PC-9 (cell line): ENCODE measurements at regions not wholly inside any gene's neighbourhood (a gene's known extent, or its start where the extent isn't known, plus 50 kb on each side); places are given as distances from the start of the nearest gene placed in this dataset.

ENCODE experiments used
- BruUV-seq: library from RNA; stranded (reverse); fragments of 400-500 nt; replicated peaks from 2 replicates; lab custom pipeline; 2021; lab: Mats Ljungman, UMichigan
- CTCF ChIA-PET: fragments of 300-600 bp; sonication (Branson Sonifier 250); formaldehyde crosslinking; loops from one replicate; lab custom pipeline; 2022; ENCODE audit warnings: antibody characterized with exemption; lab: Charles Lee
- POLR2A ChIA-PET: fragments of 300-600 bp; sonication (Branson Sonifier 250); formaldehyde crosslinking; loops from one replicate; lab custom pipeline; 2022; ENCODE audit warnings: antibody characterized with exemption; ENCODE audit not compliant: unreplicated experiment; lab: Charles Lee
- DNase-seq, 2 experiments: peaks; one replicate each; pipeline versions ENCODE4 v3.0.0 to v3.0.0-alpha.2; 2015 to 2022; ENCODE audit warnings: mixed read lengths in 1 of 2
- H2AFZ ChIP-seq: fragments of 200-600 bp; sonication (generic); 2 replicates; pipeline ENCODE4 v1.8.1; 2017; ENCODE audit warnings: antibody characterized with exemption
- H3F3A ChIP-seq: fragments of 200-600 bp; sonication (generic); 2 replicates; pipeline ENCODE4 v1.8.1; 2017; ENCODE audit warnings: antibody characterized with exemption, mild to moderate bottlenecking, low read depth; ENCODE audit not compliant: insufficient read depth
- H3K27ac ChIP-seq: fragments of 200-600 bp; sonication (generic); 2 replicates; pipeline ENCODE4 v1.6.1; 2016; ENCODE audit warnings: mixed run types
- H3K27me3 ChIP-seq: fragments of 200-600 bp; sonication (generic); 2 replicates; pipeline ENCODE4 v1.6.1; 2016; ENCODE audit warnings: low read depth, mixed run types; ENCODE audit not compliant: insufficient read depth
- H3K36me3 ChIP-seq: fragments of 200-600 bp; sonication (generic); 2 replicates; pipeline ENCODE4 v1.6.1; 2016; ENCODE audit warnings: low read depth, mixed run types
- H3K4me1 ChIP-seq: fragments of 200-600 bp; sonication (generic); replicated peaks from 2 replicates; pipeline ENCODE4 v1.6.1; 2016; ENCODE audit warnings: mixed run types; ENCODE audit not compliant: insufficient read depth
- H3K4me2 ChIP-seq: fragments of 200-600 bp; sonication (generic); 2 replicates; pipeline ENCODE4 v1.6.1; 2017; ENCODE audit warnings: mixed run types
- H3K4me3 ChIP-seq: fragments of 200-600 bp; sonication (generic); 2 replicates; pipeline ENCODE4 v1.6.1; 2016; ENCODE audit warnings: mixed run types
- H3K79me2 ChIP-seq: fragments of 200-600 bp; sonication (generic); 2 replicates; pipeline ENCODE4 v1.6.1; 2017; ENCODE audit warnings: low read depth, mixed run types
- H3K9me2 ChIP-seq: fragments of 200-600 bp; sonication (generic); 2 replicates; pipeline ENCODE4 v1.8.1; 2017; ENCODE audit warnings: mild to moderate bottlenecking; ENCODE audit not compliant: insufficient read depth
- H3K9me3 ChIP-seq: fragments of 200-600 bp; sonication (generic); 2 replicates; pipeline ENCODE4 v1.8.1; 2016; ENCODE audit warnings: low read depth; ENCODE audit not compliant: insufficient read depth
- H4K20me1 ChIP-seq: fragments of 200-600 bp; sonication (generic); 2 replicates; pipeline ENCODE4 v1.8.1; 2017; ENCODE audit not compliant: insufficient read depth
- EZH2 ChIP-seq: fragments of 200-600 bp; sonication (generic); IDR thresholded peaks from 2 replicates; pipeline ENCODE4 v1.8.0; 2017; ENCODE audit warnings: antibody characterized with exemption, low read depth
- intact Hi-C: fragments of 100-400 bp; cut with micrococcal nuclease; formaldehyde crosslinking; loops from one replicate; pipeline ENCODE4 v1.10.0; 2022; ENCODE audit not compliant: unreplicated experiment
- TF ChIP-seq, protein P1 (sequence below): fragments of 200-600 bp; sonication (generic); conservative IDR thresholded peaks from 2 replicates; pipeline ENCODE4 v1.6.1; 2017; ENCODE audit warnings: mixed run types, antibody characterized with exemption, mild to moderate bottlenecking, moderate library complexity

DNA sequence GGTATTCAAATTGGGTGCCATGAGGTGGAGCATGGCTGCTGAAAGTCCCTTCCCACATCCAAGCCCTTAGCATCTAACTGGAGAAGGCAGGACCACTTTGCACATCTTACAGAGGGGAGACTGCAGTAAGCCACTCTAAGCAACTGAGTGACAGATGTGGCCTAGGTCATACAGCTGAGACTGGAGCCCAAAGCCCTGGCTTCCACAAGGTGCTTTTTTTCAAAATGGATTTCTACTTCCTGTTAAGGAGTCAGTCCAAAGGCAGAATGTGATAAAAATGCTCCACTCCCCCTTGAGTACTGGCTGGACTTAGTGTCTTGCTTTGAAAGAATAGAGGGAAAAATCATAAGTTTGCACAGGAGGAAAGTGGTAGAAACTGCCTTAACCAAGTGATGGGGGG lies 424.0 kb upstream of the SPRED2 start:
- Histone ChIP-seq H3F3A (no peaks in the 10 kb centered on the region), H3K27me3 (no peaks in the 10 kb centered on the region), H2AFZ (no peak overlapping the region), H3K27ac (no peak overlapping the region), H3K9me2 (no peaks in the 10 kb centered on the region; the same call in 1 of the 2 replicates), H3K36me3 (no peaks in the 10 kb centered on the region), H3K79me2 (no peaks in the 10 kb centered on the region), H3K4me1 (no peaks in the 10 kb centered on the region), H3K4me3 (no peak overlapping the region), H3K4me2 (no peak overlapping the region), H3K9me3 (no peaks in the 10 kb centered on the region), H4K20me1 (no peaks in the 10 kb centered on the region)
- POLR2A ChIA-PET = no interaction called here
- no peak for DNase-seq
- CTCF ChIA-PET = no interaction called here
- TF ChIP-seq, protein P1, sequence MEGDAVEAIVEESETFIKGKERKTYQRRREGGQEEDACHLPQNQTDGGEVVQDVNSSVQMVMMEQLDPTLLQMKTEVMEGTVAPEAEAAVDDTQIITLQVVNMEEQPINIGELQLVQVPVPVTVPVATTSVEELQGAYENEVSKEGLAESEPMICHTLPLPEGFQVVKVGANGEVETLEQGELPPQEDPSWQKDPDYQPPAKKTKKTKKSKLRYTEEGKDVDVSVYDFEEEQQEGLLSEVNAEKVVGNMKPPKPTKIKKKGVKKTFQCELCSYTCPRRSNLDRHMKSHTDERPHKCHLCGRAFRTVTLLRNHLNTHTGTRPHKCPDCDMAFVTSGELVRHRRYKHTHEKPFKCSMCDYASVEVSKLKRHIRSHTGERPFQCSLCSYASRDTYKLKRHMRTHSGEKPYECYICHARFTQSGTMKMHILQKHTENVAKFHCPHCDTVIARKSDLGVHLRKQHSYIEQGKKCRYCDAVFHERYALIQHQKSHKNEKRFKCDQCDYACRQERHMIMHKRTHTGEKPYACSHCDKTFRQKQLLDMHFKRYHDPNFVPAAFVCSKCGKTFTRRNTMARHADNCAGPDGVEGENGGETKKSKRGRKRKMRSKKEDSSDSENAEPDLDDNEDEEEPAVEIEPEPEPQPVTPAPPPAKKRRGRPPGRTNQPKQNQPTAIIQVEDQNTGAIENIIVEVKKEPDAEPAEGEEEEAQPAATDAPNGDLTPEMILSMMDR = no peak
- TF ChIP-seq EZH2 = no peak
- intact Hi-C loops = no loop called here
- BruUV-seq = no TSS peak

GRCh38 chr2:65850695-65851094 lies 418.3 kb upstream of the SPRED2 start:
- no peaks in the 10 kb centered on the region for H3F3A ChIP-seq
- H3K9me3 ChIP-seq = no peaks in the 10 kb centered on the region
- no peak overlapping the region for H3K4me3 ChIP-seq
- H3K4me1 ChIP-seq = no peaks in the 10 kb centered on the region
- no peak overlapping the region for H3K27ac ChIP-seq
- no peak overlapping the region for H3K4me2 ChIP-seq
- TF ChIP-seq, protein P1 = no peak
- TF ChIP-seq EZH2 = no peak
- H3K79me2 ChIP-seq = no peaks in the 10 kb centered on the region
- CTCF ChIA-PET = no interaction called here
- H3K27me3 ChIP-seq = no peaks in the 10 kb centered on the region
- no peaks in the 10 kb centered on the region; the same call in 1 of the 2 replicates for H3K9me2 ChIP-seq
- intact Hi-C loops = no loop called here
- DNase-seq = no peak
- POLR2A ChIA-PET = no interaction called here
- no peak overlapping the region for H2AFZ ChIP-seq
- no peaks in the 10 kb centered on the region for H3K36me3 ChIP-seq
- no TSS peak for BruUV-seq
- no peaks in the 10 kb centered on the region for H4K20me1 ChIP-seq

GRCh38 chr2:65846989-65847678 lies 414.7 kb upstream of the SPRED2 start:
- TF ChIP-seq EZH2 = no peak
- TF ChIP-seq, protein P1 = no peak
- H3K36me3 ChIP-seq = no peaks in the 10 kb centered on the region
- no peak overlapping the region for H3K4me2 ChIP-seq
- intact Hi-C loops = no loop called here
- no peaks in the 10 kb centered on the region for H4K20me1 ChIP-seq
- H3K9me2 ChIP-seq = no peaks in the 10 kb centered on the region
- POLR2A ChIA-PET = no interaction called here
- H3F3A ChIP-seq = no peaks in the 10 kb centered on the region
- no peak for DNase-seq
- H3K4me1 ChIP-seq = no peaks in the 10 kb centered on the region
- no TSS peak for BruUV-seq
- no peaks in the 10 kb centered on the region for H3K9me3 ChIP-seq
- H3K27ac ChIP-seq = no peak overlapping the region
- H3K4me3 ChIP-seq = no peak overlapping the region
- H3K79me2 ChIP-seq = no peaks in the 10 kb centered on the region
- H2AFZ ChIP-seq = no peak overlapping the region
- CTCF ChIA-PET = interaction anchor here (0.5 kb wide), 1 partner anchor 1984 kb away, joined by 3 read pairs; no protein-coding TSS in a partner anchor
- 0 out of 2 replicates have a peak, but pooled peaks cover 3% of the 10 kb centered on the region for H3K27me3 ChIP-seq
